Stimulated activated CD4-positive, alpha-beta T cell treated with anti-CD3 and anti-CD28 coated beads, TNF-alpha, amount 100 ng/mL, for 48 hours (primary cell): ENCODE measurements at regions not wholly inside any gene's neighbourhood (a gene's known extent, or its start where the extent isn't known, plus 50 kb on each side); places are given as distances from the start of the nearest gene placed in this dataset.

Source experiments
- DNase-seq, 3 donors: peaks; one replicate each; pipeline ENCODE4 v3.0.0-alpha.2; 2020; ENCODE audit warnings: low read depth in 3 of 3

DNA sequence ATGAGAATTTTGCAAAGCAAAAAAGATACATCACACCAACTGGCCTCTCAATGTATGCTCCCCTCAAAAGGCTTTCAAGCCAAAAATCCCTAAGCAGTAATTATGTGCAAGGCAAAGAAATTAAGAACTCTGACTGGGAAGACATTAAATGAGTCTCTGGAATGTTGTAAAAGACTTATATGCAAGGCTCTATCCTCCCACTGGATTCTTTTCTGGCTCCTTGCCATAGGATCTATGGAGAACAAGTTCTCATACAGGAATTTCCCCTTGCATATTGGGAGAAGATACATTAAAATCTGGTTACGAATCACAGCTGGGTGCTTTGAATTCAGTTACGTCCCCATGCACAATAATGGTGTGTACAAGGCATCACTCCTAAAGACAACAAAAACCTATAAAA lies 73.4 kb upstream of the ATL2 start:
- no peak for DNase-seq

DNA sequence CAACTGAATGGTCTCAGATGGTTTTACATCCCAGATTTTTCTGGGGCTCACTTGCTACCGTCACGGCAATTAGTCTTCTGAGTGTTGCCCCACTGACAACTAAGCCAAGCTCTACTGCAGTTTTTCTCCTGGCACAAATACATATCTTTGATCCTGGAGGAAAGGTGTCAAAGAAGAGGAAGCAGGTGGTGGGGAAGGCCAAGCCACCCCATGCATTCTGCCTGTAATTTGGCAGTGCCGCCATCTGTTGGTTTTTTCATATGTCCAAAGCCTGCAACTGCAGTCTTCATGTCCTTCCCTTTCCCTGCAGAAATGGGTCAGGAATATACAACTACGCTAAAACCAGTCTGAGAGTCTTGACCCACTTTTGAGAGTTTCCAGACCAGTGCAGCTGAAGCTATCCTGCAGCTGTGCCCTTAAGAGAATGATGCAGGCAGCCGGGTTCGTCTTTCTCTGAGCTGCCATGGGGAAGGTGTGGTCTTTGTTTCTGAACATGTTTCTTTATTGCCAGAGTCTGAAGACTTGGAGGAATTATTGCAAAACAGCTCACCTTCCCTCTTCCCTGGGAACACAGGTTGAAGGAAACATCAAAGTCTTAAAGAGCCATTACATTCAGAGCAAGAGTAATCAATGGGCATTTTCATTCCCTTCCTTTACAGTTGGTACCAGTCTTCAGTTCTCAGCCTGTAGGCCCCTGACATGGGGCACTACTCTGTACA lies 71.8 kb upstream of the ATL2 start:
- DNase-seq, result no peak

DNA sequence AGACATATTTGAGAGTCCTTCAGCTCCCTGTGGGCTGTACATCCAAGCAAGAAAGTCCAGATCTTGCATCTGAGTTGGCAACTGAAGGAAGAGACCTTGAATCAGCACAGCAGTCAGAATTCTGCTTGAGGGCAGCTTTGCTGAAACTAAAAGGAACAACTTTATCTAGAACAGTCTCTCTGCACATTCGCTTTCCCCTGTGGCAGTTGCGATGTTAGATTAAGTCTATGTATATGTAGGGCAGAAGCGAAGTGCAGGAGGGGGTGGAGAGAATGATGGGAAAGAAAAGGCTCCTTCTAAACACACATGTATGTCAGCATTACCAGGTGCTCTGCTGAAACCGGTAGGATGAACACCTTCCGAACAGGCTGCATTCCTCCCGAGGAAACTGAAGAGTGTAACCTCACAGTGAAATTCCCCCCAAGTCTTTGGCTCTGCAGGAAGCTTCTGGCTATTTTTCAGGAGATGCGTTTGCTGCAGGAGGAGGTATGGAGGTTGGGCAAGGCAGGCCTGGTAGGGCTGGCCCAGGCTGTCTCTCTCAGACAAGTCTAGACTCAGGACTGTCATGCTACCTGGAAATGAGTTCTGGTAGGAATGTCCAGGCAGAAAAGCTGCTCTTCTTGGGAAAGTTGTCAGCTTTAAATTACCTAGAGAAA lies 70.0 kb upstream of the ATL2 start:
- DNase-seq, result no peak

DNA sequence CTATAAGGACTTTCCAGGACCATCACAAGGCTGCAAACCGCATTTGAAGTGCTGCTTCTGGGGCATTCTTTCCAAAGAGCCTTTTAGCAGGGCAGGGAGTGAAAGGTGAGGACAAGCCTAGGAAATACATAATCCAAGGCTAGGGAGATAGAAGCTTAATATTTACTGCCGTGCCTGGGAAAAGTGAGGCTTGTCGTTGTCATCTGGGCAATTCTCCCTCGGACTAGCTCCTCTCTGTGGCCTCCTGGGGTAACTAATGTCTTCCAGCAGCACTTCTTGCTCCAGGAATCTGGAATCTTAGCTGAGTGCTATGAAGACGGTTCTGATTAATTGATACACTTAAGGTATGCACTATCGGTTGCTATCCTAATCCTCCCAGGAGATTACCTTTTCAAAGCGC lies 69.3 kb upstream of the ATL2 start:
- DNase-seq, result no peak

DNA sequence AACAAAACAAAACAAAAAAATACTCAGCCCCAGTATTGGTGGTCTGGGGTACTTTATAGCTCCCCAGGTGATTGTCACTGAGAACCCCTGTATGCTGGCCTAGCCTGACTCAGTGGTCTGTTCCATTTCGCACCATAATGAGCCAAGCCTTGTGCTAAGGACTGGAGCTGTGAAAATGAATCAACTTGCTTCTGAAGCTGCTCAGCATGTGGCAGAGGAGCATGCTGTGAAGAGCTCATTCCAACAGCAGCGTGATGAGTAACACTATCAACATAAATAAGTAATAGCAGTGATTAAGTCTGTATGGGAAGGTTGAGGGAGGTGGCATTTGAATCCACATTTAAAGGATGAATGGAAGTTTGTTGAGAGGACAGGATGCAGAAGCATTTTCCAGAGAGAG lies 67.2 kb upstream of the ATL2 start:
- no peak for DNase-seq

DNA sequence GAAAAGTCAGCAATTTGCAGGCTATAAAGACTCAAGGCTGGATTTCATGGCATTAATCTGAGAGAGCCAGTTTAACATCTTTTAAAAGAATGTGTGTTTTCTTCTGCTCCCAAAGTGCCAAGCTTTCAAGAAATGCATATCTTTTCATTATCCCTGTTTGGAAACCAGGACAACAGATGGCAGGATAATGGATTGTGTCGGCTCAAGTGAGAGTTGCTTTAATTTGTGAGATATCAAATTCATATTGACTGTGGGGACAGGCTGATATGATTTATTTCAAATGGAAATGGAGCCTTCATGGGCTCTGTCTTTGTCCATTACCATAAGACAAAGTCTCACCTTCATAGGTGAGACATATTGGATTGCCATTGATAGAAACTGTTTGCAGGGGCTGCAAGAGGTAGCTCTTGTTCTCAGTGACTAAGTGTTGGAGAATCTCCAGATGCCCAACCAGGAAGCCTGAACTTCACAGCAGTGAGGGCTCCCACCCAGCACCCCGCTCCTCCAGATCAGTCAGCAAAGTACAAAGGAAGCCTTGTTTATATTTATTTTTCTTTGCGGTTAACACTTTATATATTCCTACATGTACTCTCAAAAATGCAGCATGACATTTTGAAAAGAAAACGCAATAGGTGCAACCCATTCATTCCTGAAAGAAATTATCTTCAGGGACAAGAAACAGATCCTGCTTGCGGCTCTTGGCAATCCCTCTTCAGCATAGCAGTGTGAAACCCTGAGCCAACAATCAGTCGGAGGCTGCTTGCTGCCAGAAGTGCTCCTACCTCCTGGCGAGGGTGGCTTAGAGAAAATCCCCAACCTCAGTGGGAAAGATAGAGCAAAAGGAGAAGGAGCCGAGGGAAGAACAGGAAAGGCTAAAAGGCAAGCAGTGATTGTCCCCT lies 65.8 kb upstream of the ATL2 start:
- DNase-seq, result no peak

DNA sequence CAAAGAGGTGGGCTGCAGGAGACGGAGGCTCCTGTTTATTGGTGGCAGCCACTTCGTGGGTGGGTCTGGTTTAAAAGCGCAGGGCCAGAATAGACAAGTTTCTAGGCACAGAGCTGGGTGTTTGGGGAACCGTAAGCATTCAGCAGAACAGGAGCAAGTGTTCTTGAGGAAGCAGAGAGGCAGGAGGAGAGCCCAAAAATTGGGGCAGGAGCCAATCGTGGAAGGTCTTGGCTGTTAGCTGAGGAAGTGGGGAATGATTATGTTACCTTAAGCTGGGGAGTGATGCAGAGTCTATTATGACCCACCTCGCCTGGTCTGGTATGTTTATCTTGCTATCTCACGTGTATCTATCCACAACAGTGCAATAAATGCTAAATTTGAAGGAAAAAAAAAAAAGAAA lies 64.3 kb upstream of the ATL2 start:
- no peak for DNase-seq

DNA sequence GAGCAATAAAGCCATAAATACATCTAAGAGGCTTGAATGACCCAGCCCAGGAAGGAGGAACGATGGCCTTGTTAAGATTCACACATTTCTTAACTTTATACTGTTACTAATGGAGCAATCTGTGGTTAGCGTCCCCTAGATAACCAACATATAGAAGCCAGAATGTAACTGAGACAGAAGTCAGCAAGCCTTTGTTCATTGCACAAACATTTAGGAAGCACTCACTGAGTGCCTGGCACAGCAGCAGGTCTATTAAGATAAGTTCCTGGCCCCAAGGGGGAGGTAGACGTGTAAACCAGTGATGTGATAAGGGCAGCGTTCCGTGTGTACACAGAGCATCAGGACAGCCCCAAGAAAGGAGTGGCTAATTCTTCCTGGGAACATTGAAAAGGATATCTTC lies 63.6 kb upstream of the ATL2 start:
- no peak for DNase-seq

DNA sequence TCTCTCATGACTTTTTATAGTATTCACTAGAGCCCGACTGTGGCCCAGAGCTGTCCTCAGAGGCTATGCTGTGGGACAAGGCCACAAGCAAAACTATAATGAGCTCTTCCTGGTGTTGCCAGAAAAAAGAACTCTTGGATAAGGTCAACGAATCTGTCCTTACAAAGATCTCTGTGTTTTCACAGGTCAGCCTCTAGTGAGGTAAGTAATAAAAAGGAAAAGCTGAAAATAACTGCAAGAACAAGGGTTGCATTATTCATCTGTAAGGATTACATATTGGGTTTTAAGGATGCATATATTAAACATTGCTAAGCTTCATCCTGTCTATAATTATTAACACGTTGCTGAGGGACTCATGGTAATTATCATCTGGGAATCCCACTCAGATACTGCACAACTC lies 62.8 kb upstream of the ATL2 start:
- no peak for DNase-seq

DNA sequence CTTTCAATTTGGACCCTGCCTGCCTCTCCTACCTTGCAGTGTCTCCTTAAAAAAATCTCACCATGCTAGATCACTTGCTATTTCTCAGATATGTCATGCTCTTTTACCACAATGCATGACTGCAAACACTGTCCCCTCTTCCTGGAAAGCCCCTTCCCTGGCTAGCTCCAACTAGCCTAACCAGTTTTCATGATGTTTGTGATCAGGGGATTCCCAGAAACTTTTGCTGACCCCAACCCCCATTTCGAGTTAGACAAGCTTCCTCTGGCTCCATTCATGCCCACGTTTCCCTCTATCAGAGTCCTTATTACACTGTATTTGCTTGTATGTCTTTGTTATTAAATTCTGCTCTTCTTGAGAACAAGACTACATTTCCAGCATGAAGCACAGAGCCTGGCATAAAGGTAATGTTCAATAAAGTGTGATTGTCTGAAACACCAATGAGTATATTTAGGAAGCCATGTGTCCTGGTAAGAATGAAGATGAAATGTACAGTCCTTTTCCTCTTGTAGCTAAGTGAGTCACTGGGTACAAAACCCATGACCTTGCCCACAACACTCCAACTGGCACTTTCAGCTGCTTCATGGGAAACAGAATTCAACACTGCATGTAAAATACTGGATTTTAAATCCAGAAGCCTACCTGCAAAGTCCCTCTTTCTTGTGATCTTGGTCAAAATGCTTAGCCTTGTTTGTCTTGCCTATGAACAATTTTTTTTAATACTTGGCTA lies 62.0 kb upstream of the ATL2 start:
- DNase-seq, result no peak

DNA sequence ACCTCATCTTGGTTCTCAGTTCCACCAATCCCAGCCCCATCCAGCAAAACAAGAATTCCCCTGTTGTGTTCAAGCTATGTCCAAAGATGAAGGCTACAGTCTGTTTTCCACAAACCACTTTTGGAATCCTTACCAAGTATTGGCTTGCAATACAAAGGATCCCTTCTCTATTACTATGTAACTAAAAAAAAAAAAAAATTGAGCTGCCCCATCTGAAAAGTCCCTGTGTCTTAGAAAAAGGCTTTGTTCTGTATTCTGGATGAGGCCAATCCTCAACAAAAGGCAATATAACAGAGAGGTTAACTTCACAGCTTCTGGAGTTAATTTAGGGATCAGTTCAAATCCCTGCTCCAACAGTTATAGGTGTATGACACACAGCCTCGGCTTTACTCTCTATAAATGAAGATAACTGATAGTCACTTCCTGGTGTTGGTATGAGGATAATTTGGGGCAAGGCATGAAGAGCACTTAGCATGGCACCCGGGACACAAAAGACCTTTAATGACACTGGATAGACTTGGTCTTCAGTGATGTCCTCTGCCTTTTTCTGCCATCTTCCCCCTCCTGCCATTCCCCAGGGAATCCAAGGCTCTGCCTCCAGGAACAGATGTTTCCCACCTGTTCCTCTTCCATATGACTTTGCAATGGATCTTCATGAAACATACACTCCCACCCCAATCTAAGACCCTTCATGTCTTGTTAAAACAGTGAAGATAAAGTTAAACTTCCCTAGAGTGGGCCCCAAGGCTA lies 61.2 kb upstream of the ATL2 start:
- no peak for DNase-seq

DNA sequence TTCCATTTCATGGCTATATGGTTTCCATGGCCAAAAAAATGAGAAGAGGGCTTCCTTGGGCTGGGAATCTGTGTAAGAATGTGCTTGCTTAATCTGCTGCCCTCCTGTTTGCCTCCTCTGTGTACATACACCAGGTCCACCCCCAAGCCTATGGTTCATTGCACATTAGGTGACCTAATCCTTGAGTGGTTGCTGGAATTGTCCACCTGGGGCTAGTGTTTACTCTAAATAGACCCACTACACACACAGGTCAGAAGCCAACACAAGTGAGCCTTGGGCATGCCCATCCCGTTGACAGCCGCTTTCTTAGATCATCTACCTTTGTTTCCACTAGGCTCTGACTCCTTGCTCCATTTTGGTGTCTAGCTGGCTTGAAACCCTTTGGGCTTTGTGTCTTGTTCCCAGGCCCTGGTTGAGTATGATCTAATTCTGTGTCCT lies 59.2 kb upstream of the ATL2 start:
- DNase-seq, result no peak

DNA sequence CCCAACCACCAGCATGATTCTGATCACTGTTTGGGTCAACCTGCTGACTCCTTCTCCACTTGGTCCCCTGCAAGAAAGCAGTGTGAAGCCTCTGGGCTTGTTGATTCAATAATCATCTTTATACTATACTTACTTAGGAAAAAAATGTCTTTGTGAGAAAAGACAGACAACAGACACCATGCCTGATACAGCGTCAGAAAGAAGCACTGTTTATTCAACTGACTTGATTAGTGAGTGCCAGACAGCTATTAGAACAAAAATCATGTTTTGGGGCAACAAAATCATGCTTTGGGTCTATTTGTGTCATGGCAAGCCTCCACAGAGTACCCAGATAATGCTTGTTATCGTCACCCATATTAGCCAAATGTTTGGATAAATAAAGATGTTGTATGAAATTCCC lies 58.7 kb upstream of the ATL2 start:
- DNase-seq, result no peak

DNA sequence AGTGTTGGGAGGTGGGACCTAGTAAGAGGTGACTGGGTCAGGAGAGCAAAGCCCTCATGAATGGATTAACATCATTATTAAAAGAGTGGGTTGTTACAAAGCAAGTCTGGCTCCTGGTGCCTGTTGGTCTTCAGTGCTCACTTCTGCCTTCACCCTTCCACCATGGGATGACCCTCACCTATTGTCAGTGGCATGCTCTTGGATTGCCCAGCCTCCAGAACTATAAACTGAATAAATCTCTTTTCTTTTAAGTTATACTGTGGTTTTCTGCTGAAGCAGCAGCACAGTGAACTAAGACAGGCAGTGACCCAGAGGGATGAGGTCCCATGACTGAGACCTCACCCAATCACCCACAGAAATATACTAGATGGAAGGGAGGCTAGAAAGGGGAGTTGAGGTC lies 57.5 kb upstream of the ATL2 start:
- no peak for DNase-seq

DNA sequence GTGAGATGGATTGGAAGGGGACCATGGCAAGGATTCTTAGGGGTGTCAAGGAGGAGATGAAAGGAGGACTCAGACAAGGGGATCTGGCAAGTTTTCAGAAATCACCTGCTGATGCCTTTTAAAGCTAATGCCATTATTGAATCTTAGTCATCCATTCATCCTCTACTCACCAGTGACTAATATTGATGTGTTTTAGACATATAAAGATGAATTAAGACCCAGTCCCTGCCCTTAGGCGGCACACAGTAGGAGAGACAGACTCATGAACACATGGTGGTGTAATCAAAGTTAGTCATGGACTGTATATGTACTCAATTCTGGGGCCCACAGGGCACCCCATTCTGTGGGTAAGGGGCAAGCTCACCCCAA lies 56.5 kb upstream of the ATL2 start:
- DNase-seq, result no peak

DNA sequence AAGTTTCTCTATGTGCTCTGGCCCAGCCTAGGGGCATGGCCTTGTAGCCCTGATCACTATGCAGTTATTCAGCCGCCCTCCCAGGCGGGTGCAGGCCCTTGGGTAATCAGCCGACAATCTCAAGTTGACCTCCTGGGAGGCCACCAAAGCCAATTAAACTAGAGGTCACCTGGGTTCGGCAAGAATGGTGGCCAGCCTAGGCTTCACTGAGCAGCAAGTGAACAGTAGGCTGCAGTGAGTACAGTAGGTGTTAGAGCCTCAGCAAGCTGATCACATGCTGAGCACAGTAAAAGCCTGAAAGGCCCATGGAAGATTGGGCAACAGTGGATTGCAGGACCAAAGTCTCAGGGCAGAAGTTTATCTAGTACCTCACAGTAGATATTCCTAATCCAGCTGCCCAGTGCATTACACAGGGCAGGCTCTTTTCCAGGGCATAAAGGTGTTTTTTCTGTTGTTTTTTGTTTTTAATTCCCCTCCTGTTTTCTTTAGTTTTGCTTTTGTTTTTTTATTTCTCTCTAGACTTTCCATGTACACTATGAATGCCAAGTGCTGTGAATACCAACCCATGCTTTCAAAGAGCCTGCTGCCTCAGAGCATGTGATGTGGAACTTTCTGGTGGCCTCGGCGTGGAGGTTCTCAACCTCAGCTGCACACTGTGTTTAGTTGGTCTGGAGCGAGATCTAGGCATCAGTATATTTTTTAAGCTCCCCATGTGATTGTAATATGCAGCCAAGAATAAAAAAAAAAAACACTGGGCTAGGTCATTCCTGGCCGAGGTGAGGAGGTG lies 55.9 kb upstream of the ATL2 start:
- DNase-seq, result no peak

DNA sequence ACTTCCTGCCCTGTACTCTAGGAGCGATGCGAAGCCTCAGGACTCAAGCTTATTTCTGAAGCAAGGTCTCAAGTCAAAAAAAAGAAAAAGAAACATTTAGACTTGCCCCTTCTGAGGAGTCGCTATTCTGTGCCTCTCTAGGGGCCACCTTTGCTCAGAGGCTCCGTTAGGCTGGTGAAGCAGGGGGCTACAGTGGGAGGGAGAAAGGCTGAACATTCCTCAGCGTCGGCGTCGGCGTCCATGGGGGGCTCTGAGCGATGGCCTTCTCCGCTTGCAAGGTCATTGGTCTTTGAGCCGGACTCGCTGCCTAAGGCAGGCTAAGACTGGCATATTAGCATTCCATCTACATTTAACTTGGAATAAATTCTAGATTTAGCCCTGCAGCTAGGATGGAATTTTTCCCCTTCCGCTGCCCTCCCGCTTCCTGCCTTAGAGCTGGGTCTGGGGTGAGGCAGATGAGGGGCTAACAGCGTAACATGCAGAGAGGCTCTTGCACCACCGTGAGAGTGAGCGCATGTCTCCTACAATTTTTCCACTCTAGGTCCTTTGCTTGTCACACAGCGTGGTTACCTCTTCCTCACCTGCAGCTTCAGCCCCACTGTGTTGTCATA lies 53.6 kb upstream of the ATL2 start:
- no peak for DNase-seq

DNA sequence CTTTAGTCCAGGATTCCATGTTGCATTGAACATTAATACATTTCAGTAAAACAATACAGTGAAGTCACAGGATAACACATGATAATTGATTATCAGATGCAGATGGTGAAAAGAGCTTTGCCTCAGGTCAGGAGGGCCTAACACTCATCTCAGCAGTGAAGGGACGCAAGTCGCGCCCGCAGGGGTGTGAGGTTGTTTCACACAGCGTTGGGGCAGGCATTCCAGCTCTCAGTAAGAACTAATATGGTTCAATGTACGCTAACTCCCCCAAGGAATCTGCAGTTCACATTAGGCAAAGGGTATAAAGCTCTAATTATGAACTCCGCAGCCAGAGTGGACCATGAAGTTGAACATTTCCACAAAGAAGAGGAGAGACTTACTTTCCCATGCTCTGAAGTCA lies 53.1 kb upstream of the ATL2 start:
- no peak for DNase-seq

DNA sequence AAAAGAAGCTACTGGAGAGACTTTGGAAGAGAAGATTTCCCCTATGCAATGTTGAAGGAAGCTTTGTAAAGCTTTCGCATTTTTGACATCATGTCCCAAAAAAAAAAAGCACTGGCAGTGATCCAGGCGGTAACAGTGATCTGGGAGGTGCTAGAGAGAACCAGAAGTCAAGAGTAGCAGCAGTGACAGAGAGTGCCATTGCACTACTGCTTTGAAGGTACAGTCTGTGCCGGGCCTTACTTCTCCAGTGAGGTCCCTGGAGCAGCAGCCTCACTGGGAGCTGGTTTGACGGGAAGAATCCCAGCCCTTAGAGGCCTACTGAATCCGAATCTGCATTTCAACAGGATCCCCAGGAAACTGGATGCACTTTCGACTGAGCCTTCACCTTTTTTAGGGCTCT lies 50.9 kb upstream of the ATL2 start:
- no peak for DNase-seq

DNA sequence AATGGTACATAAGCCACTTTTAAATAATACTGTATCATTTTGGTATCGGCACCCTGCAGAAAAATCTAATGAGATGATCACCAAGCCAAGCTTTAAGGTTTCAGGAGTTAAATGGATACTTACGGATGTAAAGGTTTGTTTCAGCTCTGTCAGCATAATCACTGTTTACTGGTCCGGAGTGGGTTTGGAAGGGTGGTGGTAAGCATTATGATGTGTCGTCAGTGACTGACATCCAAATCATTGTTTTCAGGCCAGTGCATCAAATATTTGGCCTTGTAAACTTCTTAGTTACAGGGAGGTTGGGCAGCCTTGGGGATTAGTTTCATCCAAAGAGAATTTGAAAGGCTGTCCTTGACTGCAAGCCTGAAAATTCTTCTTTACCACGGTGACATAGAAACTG lies 50.0 kb upstream of the ATL2 start:
- DNase-seq, result no peak
